ENCODE measurements at regions not wholly inside any gene's neighbourhood (a gene's known extent, or its start where the extent isn't known, plus 50 kb on each side); places are given as distances from the start of the nearest gene placed in this dataset.

GRCh38 chr11:45341372-45341771 is 55.2 kb upstream of the SYT13 start:
- DNase-seq: no peak

- DNase-seq: peak; percentile 11
Observed at GRCh38 chr11:45339729-45340519, 53.8 kb upstream of the SYT13 start.

- DNase-seq: no peak
Observed at GRCh38 chr11:45337583-45338360, 51.6 kb upstream of the SYT13 start.

DNA sequence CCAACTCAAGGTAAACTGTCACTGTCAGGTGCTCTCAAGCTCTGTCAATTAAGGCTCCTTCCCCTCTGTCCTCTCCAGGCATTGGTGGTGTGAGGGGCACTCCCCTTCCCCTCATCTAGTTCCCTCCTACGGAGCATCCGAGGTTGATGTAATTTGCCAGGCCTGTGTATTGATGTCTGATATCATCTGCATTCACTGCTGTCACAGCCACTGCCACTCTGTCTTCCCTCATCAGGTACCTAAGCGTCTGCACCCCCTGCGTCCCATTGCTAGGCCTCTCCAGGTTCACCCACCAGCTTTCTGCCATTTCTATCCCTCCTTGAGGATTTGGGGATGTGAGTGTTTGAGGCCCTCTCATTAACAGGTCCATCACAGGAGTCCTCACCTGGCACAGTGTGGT is 50.0 kb upstream of the SYT13 start:
- DNase-seq: no peak
